ENCODE measurements at regions not wholly inside any gene's neighbourhood (a gene's known extent, or its start where the extent isn't known, plus 50 kb on each side); places are given as distances from the start of the nearest gene placed in this dataset.
"Not testable (repeated sequence)": the region's sequence is repeated elsewhere in the genome, so short reads cannot be mapped to it uniquely, and the experiment has no call there.

DNA sequence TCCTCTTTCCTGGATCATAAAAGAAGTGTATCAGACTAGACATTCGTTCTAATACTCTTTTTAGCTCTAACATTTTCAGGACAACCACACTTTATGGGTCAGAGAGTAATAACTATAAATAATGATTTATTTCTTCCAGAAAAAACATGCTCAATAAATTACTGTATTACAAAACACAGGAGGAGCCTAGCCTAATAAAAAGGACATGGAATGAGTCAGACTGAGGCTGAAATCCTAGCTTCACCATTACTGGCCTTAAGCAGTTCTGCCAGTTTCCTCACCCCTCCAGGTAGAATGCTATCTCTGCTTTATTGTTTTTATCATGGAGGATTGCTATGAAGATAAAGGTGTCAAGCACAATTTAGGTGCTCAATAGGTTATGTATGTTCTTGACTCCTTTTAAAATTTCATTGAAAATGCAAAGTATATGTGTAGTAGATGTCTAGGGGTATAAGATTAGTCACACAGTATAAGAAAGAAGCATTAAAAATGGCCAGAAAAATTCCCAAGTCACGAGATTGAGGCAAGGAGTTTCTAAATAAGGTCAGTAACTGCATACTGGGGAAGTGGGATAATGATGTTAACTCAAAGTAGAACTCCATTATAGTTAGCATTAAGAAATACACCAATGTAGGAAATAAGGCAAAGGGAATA is 105.5 kb upstream of the NEUROD1 start:
- H3K4me3 ChIP-seq (ENCODE audit: low read length) = no peak overlapping the region
- peaks cover 49% of the 10 kb centered on the region for H3K4me1 ChIP-seq (ENCODE audit: control insufficient read depth, insufficient read depth, low read length)
- no peak overlapping the region for H3K9ac ChIP-seq (ENCODE audit: low read length)
- H3K27me3 ChIP-seq (ENCODE audit: control insufficient read depth, insufficient read depth, low read length) = no peaks in the 10 kb centered on the region
- H3K9me3 ChIP-seq (ENCODE audit: control insufficient read depth, low read length) = no peaks in the 10 kb centered on the region
- H3K36me3 ChIP-seq (ENCODE audit: control insufficient read depth, insufficient read depth, low read length) = no peaks in the 10 kb centered on the region

DNA sequence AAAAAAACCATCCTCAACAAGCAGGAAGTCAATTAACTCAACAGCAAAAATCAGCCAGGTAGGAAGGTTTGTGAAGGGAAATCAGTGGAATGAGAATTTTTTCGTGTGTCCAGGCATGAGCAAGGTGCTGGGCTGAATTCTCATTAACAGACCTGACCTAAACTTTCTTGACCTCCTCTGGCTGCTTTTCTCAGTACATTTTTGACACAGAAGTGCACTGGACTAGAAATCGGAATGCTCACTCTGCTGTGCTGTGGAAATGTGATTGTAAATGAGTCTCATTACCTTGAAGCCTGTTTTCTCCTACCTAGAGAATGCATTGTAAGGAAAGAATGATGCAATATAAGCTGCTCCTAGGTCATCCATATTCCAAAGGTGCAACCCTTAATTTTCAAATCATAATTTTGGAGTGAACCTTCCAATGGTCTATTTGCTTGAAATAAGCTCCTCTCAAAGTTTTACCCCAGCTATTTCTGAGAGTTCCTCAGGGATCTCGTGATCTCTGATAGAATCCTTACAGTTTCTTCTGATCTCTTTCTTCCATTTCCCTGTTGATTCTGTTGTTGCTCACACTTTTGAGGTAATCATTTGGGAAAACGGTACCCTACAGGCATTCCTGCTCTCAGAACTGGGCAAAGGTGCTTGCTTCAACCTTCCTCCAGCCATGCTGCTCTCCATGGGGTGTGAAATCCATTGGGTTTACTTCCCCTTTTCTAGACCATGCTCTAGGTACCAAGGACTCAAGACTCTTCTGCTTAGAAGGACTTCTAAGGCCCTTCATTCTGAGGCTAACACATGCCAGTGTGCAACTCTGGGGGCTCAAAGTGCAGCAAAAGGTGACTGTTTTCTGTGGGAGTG is 104.9 kb upstream of the ITPRID2 start:
- Histone ChIP-seq H3K4me1 (ENCODE audit: control insufficient read depth, insufficient read depth, low read length) (peaks cover 44% of the 10 kb centered on the region), H3K4me3 (ENCODE audit: low read length) (no peak overlapping the region), H3K9ac (ENCODE audit: low read length) (no peak overlapping the region), H3K36me3 (ENCODE audit: control insufficient read depth, insufficient read depth, low read length) (no peaks in the 10 kb centered on the region), H3K9me3 (ENCODE audit: control insufficient read depth, low read length) (no peaks in the 10 kb centered on the region), H3K27me3 (ENCODE audit: control insufficient read depth, insufficient read depth, low read length) (no peaks in the 10 kb centered on the region)

- H3K4me3 ChIP-seq (ENCODE audit: low read length) = no peak overlapping the region
- no peaks in the 10 kb centered on the region for H3K9me3 ChIP-seq (ENCODE audit: control insufficient read depth, low read length)
- no peak overlapping the region for H3K9ac ChIP-seq (ENCODE audit: low read length)
- peaks cover 43% of the 10 kb centered on the region for H3K4me1 ChIP-seq (ENCODE audit: control insufficient read depth, insufficient read depth, low read length)
- no peaks in the 10 kb centered on the region for H3K36me3 ChIP-seq (ENCODE audit: control insufficient read depth, insufficient read depth, low read length)
- no peaks in the 10 kb centered on the region for H3K27me3 ChIP-seq (ENCODE audit: control insufficient read depth, insufficient read depth, low read length)
Measured at GRCh38 chr2:181787310-181788048, 104.1 kb upstream of the ITPRID2 start.

DNA sequence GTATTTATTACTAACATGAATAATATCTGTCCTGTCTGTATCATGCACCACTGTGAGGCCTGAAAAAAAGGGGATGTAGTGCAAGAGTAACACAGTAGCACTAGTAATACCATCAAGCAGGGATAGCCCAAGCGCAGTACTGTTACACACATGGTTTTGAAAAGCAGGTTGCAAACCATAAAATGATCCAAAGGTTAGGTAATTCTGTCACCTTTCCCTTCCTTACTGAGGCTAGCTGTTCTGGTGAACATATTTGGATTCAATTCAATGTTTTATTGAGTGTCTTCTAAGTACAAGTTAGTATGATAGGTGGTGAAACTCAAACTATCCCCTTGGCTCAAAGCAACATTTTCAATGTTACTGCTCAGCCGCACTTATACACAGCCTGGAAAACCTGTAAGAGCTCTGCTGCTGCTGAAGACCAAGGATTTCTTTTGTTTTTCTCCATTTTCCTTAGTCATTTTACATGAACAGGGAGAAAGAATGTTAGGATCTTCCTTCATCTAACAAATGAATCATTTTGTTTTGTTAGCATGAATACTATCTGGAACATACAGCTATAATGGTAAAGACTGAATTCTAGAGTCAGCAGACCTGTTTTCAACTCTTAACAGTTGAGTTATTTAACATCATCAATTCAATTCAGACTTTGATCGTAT is 102.5 kb upstream of the ITPRID2 start:
- Histone ChIP-seq H3K4me3 (ENCODE audit: low read length) (no peak overlapping the region), H3K4me1 (ENCODE audit: control insufficient read depth, insufficient read depth, low read length) (peaks cover 32% of the 10 kb centered on the region), H3K9me3 (ENCODE audit: control insufficient read depth, low read length) (no peaks in the 10 kb centered on the region), H3K36me3 (ENCODE audit: control insufficient read depth, insufficient read depth, low read length) (no peaks in the 10 kb centered on the region), H3K27me3 (ENCODE audit: control insufficient read depth, insufficient read depth, low read length) (no peaks in the 10 kb centered on the region), H3K9ac (ENCODE audit: low read length) (no peak overlapping the region)

DNA sequence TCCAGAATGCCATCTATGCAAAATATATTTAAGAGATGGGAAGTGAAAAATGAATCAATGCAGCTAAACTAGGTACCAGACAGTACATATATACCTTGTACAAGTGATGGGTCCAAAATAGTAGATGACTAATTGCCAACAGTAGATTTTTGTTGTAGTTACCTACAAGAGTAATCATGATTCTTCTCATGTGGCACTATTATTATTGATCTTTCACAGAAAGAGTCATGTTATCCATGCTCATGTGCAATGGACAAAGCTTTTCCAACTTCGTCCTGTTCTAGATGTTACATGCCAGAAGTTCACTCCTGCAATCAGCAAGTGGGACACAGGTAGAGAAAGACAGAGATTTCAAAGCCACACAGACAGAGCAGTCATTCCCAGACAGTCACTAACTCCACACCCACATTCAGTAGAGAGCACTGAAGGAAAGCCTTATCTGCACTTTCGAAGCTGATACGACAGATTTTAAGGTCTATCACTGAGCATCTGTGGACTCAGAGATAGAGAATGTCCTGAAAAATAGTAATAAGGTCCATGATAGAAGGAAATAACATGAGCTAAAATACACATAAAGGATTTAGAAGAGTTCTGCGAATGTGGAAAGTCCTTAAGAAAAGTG is 101.6 kb upstream of the ITPRID2 start:
- Histone ChIP-seq H3K27me3 (ENCODE audit: control insufficient read depth, insufficient read depth, low read length) (no peaks in the 10 kb centered on the region), H3K4me3 (ENCODE audit: low read length) (no peak overlapping the region), H3K9me3 (ENCODE audit: control insufficient read depth, low read length) (no peaks in the 10 kb centered on the region), H3K36me3 (ENCODE audit: control insufficient read depth, insufficient read depth, low read length) (no peaks in the 10 kb centered on the region), H3K4me1 (ENCODE audit: control insufficient read depth, insufficient read depth, low read length) (peaks cover 25% of the 10 kb centered on the region), H3K9ac (ENCODE audit: low read length) (peak overlapping the region; percentile 53)

DNA sequence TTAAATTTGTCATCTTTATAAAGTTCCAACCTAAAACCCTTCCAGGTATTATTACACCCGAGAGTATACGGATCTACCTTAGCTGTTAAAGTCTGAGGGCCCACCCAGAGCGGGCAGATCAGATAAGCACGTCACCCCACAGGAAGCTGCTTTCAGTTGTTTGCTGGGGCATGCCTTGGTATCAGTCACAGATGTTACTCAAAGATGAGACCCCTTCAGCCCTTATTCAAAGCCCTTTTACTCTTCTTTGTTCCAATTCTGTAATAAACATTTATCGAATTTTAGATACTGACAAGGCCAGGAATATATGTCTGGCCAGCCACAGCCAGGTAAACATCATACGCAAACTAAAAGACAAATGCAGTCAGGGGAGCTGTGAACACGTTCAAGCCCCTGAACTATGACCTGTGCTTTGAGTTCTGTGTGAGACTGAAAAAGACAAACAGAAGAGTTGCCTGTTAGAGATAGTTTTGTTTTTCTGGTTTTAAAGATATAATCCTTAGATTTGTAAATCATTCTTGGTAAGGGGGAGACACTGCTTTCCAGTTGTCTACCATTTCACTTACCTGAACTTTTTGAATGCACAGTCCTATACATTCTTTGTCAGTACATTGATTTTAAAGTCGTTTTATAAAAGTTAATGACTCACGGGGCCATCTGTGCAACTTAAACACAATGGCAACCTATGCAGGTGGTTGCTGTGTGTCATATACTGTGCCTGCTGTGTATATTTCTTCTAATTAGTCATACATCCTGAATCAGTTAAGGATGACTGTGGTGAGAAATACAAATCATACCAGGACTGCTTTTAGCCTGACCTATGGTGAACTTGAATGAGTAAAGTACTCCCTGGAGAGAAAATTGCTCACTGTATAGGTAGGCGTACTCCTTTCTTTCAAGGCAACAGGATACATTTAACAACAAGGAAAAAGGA is 100.5 kb upstream of the ITPRID2 start:
- Histone ChIP-seq H3K27me3 (ENCODE audit: control insufficient read depth, insufficient read depth, low read length) (no peaks in the 10 kb centered on the region), H3K4me1 (ENCODE audit: control insufficient read depth, insufficient read depth, low read length) (peaks cover 22% of the 10 kb centered on the region), H3K4me3 (ENCODE audit: low read length) (no peak overlapping the region), H3K9me3 (ENCODE audit: control insufficient read depth, low read length) (no peaks in the 10 kb centered on the region), H3K36me3 (ENCODE audit: control insufficient read depth, insufficient read depth, low read length) (no peaks in the 10 kb centered on the region), H3K9ac (ENCODE audit: low read length) (peak overlapping the region; percentile 53)

- H3K4me1 ChIP-seq (ENCODE audit: control insufficient read depth, insufficient read depth, low read length) = peaks cover 13% of the 10 kb centered on the region
Measured at GRCh38 chr2:181792906-181793305, 98.6 kb upstream of the ITPRID2 start.

GRCh38 chr2:181798022-181798421 is 93.5 kb upstream of the ITPRID2 start:
- Histone ChIP-seq H3K9me3 (ENCODE audit: control insufficient read depth, low read length) (no peaks in the 10 kb centered on the region), H3K27me3 (ENCODE audit: control insufficient read depth, insufficient read depth, low read length) (no peaks in the 10 kb centered on the region), H3K4me1 (ENCODE audit: control insufficient read depth, insufficient read depth, low read length) (no peaks in the 10 kb centered on the region), H3K4me3 (ENCODE audit: low read length) (no peak overlapping the region), H3K9ac (ENCODE audit: low read length) (no peak overlapping the region), H3K36me3 (ENCODE audit: control insufficient read depth, insufficient read depth, low read length) (no peaks in the 10 kb centered on the region)

More at GRCh38 chr2:181792906-181793305, 98.6 kb upstream of the ITPRID2 start:
- Histone ChIP-seq H3K4me3 (ENCODE audit: low read length) (no peak overlapping the region), H3K9me3 (ENCODE audit: control insufficient read depth, low read length) (no peaks in the 10 kb centered on the region), H3K9ac (ENCODE audit: low read length) (no peak overlapping the region), H3K27me3 (ENCODE audit: control insufficient read depth, insufficient read depth, low read length) (no peaks in the 10 kb centered on the region), H3K36me3 (ENCODE audit: control insufficient read depth, insufficient read depth, low read length) (no peaks in the 10 kb centered on the region)

- not testable (repeated sequence) for H3K9ac ChIP-seq (ENCODE audit: low read length)
Measured at GRCh38 chr2:181802300-181802699, 89.2 kb upstream of the ITPRID2 start.

GRCh38 chr2:181803903-181804799 is 87.4 kb upstream of the ITPRID2 start:
- not testable (repeated sequence) for H3K36me3 ChIP-seq (ENCODE audit: control insufficient read depth, insufficient read depth, low read length); H3K9me3 ChIP-seq (ENCODE audit: control insufficient read depth, low read length); H3K9ac ChIP-seq (ENCODE audit: low read length); H3K4me3 ChIP-seq (ENCODE audit: low read length); H3K4me1 ChIP-seq (ENCODE audit: control insufficient read depth, insufficient read depth, low read length); H3K27me3 ChIP-seq (ENCODE audit: control insufficient read depth, insufficient read depth, low read length)

More at GRCh38 chr2:181802300-181802699, 89.2 kb upstream of the ITPRID2 start:
- not testable (repeated sequence) for H3K9me3 ChIP-seq (ENCODE audit: control insufficient read depth, low read length); H3K36me3 ChIP-seq (ENCODE audit: control insufficient read depth, insufficient read depth, low read length); H3K4me3 ChIP-seq (ENCODE audit: low read length); H3K27me3 ChIP-seq (ENCODE audit: control insufficient read depth, insufficient read depth, low read length); H3K4me1 ChIP-seq (ENCODE audit: control insufficient read depth, insufficient read depth, low read length)
